ENCODE measurements at regions not wholly inside any gene's neighbourhood (a gene's known extent, or its start where the extent isn't known, plus 50 kb on each side); places are given as distances from the start of the nearest gene placed in this dataset.
"Not testable (repeated sequence)": the region's sequence is repeated elsewhere in the genome, so short reads cannot be mapped to it uniquely, and the experiment has no call there.

DNA sequence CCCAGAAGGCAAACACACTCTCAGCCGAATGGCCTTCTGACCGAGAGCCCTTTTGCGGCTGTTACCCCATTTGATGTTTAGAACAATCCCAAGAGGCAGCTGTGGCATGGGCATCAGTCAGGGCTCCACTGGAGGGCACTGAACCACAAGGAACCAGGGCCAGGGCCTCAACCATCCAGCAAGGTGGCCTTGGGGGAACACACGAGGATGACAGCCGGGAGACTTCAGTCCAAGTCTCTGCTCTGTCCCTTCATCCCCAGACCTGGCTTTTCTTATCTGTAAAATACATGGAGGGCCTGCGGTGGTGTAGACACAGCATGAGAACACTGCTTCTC is 63.6 kb upstream of the INSIG1 start:
- no peak overlapping the region for H3K4me3 ChIP-seq (ENCODE audit: low read depth, low read length)
- TF ChIP-seq, protein P1, sequence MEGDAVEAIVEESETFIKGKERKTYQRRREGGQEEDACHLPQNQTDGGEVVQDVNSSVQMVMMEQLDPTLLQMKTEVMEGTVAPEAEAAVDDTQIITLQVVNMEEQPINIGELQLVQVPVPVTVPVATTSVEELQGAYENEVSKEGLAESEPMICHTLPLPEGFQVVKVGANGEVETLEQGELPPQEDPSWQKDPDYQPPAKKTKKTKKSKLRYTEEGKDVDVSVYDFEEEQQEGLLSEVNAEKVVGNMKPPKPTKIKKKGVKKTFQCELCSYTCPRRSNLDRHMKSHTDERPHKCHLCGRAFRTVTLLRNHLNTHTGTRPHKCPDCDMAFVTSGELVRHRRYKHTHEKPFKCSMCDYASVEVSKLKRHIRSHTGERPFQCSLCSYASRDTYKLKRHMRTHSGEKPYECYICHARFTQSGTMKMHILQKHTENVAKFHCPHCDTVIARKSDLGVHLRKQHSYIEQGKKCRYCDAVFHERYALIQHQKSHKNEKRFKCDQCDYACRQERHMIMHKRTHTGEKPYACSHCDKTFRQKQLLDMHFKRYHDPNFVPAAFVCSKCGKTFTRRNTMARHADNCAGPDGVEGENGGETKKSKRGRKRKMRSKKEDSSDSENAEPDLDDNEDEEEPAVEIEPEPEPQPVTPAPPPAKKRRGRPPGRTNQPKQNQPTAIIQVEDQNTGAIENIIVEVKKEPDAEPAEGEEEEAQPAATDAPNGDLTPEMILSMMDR (IDR thresholded peaks at IDR 0.05; ENCODE audit: borderline replicate concordance, insufficient read depth, low read depth, low read length), result no peak

DNA sequence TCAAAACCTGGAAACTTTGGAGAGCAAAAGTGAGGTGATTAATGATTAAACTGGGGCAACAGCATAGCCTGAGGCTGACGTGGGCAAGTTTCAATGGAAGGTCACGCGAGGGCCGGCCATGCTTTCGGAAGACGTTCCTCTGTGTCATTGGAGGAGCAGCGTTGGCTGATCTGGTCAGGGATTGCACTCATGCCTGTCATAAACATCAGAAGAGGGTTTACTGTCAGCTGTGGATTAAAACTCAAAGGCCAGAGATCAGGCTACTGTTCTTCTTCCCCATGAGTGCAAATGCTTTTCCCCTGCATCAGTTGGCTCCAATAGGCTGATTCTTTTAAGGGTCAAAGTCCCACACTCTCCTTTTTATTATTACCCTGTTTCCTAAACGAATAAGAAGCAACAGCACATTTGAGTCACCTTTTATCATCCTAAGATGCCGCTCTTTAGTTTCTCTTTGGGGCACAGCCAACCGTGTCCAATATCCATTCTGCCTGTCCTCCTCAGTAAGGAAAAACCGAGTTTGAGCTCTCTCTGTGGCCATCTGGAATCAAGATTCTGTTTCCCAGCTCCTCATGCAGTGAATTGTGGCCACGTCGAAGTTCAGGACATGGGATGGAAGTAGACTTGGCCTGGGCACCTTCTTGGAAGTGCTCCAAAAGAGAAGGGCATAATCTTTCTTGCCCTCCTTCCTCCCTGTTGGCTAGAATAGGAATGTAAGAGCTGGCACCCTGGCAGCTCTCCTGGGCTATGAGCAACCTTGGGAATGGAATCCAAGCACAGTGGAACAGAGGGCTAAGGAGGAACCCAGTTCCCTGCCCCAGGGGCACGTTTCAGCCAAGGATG is 62.5 kb upstream of the INSIG1 start:
- H3K4me3 ChIP-seq (ENCODE audit: low read depth, low read length), result no peak overlapping the region
- TF ChIP-seq, protein P1 (IDR thresholded peaks at IDR 0.05; ENCODE audit: borderline replicate concordance, insufficient read depth, low read depth, low read length), result no peak

DNA sequence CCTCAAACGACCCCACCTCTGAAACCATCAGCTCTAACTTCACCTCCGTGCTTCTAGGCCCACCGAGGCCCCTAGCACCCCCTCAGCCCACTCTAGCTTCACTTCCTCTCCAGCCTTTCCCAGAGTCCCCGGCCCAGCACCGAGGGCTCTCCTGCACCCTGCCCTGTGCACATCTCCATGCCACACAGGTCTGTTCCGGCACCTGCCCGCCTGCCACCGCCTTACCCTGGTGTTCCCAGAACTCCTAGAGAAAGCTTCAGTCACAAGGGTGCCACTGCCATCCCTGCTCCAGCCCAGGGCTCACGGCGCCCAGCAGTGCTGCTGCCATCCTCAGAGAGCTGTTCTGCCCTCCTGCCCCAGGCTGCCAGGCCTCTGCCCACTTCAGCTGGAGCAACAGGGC is 61.3 kb upstream of the INSIG1 start:
- TF ChIP-seq, protein P1 (IDR thresholded peaks at IDR 0.05; ENCODE audit: borderline replicate concordance, insufficient read depth, low read depth, low read length), result no peak
- H3K4me3 ChIP-seq (ENCODE audit: low read depth, low read length), result no peak overlapping the region

DNA sequence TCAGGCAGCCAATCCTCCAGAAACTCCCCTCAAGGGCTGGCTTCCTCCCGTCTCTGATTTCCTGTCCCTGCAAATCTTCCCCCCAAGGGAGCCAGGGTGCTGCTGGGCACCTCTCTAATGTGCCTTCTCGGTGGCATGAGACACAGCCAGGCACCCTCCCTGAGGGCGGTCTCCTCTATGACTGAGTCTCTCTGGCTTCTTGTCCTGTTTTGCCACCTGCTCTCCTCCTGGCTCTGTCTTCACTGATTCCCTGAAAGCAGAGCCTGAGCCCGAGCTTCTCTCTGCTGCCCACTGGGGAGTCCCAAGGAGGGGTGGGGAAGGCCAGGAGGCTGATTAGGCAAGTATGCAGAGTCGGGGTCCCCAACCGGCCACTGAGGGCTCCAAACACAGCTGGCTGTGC is 60.4 kb upstream of the INSIG1 start:
- no peak overlapping the region for H3K4me3 ChIP-seq (ENCODE audit: low read depth, low read length)
- TF ChIP-seq, protein P1 (IDR thresholded peaks at IDR 0.05; ENCODE audit: borderline replicate concordance, insufficient read depth, low read depth, low read length), result no peak

DNA sequence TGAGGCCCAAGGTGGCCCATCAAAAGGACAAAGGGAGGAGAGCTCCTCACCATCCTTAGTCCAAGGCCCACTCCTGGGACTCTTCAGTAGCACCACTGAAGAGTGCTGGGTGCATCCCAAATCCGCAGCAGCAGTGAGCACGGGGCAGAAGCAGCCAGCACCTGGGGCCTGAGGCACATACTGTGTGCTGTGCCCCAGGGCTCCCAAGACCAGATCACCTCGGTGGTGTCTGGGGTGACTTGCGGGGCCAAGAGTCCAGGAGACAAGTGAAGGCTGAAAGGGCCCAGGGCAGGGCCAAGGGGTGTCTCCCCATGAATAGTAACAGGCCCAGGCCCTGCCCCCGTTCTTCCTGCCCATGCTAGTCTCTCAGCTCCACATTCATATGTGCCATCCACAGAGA is 59.9 kb upstream of the INSIG1 start:
- TF ChIP-seq, protein P1 (IDR thresholded peaks at IDR 0.05; ENCODE audit: borderline replicate concordance, insufficient read depth, low read depth, low read length), result no peak
- no peak overlapping the region for H3K4me3 ChIP-seq (ENCODE audit: low read depth, low read length)

DNA sequence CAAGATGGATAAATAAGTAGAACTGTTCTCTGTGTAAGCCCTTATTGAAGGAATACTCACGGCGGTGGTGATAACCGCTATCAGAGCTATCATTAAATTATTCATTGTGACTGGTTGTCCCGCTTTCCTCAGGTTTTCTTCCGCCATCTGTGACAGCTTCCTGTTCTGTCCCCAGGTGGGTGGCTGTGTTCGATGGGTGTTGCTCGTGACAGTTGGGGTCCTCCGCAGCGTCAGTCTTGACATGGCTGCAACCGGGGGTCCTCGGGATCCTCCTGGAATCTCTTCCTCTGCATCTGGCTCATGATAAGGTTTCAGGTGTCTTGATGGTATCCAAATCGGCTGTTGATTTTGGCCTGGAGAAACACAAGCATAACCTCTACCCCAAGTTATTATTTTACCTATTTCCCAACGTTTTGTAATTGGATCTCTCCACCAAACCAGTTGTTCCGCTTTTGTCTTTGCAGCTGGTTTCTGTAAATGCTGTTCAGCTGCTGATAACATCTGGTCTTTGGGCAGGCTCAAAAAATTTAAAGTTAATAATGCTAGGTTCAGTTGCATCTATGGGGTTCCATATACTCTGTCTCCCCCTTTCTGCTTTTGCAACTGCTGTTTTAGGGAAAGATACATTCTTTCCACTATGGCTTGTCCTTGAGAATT is 58.1 kb upstream of the INSIG1 start:
- H3K4me3 ChIP-seq (ENCODE audit: low read depth, low read length), result not testable (repeated sequence)

DNA sequence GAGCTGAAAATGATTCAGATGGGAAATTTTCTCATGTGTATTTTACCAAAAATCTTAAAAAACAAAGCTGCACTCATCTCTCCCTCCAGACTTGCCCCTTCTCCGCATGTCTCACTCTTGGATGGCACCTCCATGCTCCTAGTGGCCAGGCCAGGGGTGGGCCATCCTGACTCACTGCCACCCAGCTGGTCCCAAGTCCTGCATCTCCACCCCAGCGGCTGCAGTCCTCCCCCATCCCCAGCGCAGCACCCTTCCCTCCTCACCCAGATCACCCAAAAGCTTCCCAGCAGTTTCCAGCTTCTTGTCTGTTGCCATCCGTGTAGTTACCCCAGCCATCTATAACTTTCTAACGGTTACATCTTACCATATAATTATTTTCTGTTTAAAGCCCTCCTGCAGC is 53.0 kb upstream of the INSIG1 start:
- no peak overlapping the region for H3K4me3 ChIP-seq (ENCODE audit: low read depth, low read length)
- TF ChIP-seq, protein P1 (IDR thresholded peaks at IDR 0.05; ENCODE audit: borderline replicate concordance, insufficient read depth, low read depth, low read length), result no peak
